ENCODE measurements at regions not wholly inside any gene's neighbourhood (a gene's known extent, or its start where the extent isn't known, plus 50 kb on each side); places are given as distances from the start of the nearest gene placed in this dataset.

- TF ChIP-seq EP300 (IDR thresholded peaks at IDR 0.05), result no peak
- TF ChIP-seq POLR2AphosphoS5 (IDR thresholded peaks at IDR 0.05), result no peak
- TF ChIP-seq CTCF (IDR thresholded peaks at IDR 0.05), result no peak
These were observed 763.8 kb downstream of the DTWD2 start for GRCh38 chr5:118224546-118224945.
